ENCODE measurements at regions not wholly inside any gene's neighbourhood (a gene's known extent, or its start where the extent isn't known, plus 50 kb on each side); places are given as distances from the start of the nearest gene placed in this dataset.
A peak's percentile ranks its signal among the peaks of the same experiment; 100 is the strongest.
"Not testable (repeated sequence)": the region's sequence is repeated elsewhere in the genome, so short reads cannot be mapped to it uniquely, and the experiment has no call there.

DNA sequence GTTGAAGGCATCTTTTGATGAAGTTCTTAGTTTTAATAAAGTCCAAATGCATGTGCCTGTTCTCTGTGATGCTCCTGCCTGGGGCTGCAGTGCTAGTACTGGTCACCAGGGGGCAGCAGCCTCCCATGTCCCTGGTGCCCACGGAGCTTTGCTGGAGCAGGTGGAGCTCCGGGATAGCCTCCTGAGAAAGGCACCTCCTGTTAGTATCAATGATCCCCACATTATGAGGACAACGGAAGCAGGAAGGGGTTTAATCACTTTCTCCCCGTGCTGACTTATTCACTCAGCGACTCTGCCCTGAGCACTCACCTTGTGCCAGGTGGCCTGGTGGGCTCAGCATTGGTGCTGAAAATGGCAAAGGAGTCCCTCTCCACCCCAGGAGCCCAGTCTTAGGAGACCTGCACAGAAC lies 123.0 kb upstream of the PZP start:
- Histone ChIP-seq H3K27me3 (no peaks in the 10 kb centered on the region), H3K36me3 (no peaks in the 10 kb centered on the region), H3K27ac (no peak overlapping the region), H3K4me3 (no peak overlapping the region), H3K4me1 (ENCODE audit: low read depth) (no peaks in the 10 kb centered on the region), H3K9me3 (ENCODE audit: low read depth) (no peaks in the 10 kb centered on the region)
- peak; percentile 64 for DNase-seq (ENCODE audit: low read depth in 1 of 2, low spot score in 1 of 2)
- peak; percentile 99 for TF ChIP-seq CTCF (IDR thresholded peaks at IDR 0.05; ENCODE audit: low read depth, low read length)

- Histone ChIP-seq H3K9me3 (ENCODE audit: low read depth) (no peaks in the 10 kb centered on the region), H3K27me3 (no peaks in the 10 kb centered on the region), H3K4me3 (no peak overlapping the region), H3K36me3 (no peaks in the 10 kb centered on the region), H3K4me1 (ENCODE audit: low read depth) (no peaks in the 10 kb centered on the region), H3K27ac (no peak overlapping the region)
- DNase-seq (ENCODE audit: low read depth in 1 of 2, low spot score in 1 of 2) = no peak
- TF ChIP-seq CTCF (IDR thresholded peaks at IDR 0.05; ENCODE audit: low read depth, low read length) = no peak
Measured at GRCh38 chr12:9329019-9329418, 120.8 kb upstream of the PZP start.

DNA sequence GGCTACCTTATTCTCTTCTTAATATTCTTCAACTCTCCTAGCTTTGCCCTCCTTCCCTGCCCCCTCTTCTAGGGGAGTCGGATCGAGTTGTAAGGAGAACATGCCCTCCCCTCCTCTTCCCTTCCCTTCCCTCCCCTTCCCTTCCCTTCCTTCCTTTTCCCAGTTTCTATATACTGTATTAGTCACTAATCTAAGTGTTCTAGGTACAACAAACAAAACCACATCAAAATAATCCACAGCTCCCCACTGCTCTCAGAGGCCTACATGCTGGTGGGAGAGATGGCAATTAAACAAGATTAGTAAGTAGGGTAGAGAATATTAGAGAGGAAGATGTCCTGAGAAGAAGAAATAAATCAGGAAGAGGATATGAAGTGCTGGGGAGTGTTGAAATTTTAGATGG lies 119.9 kb upstream of the PZP start:
- no peak for TF ChIP-seq CTCF (IDR thresholded peaks at IDR 0.05; ENCODE audit: low read depth, low read length)

DNA sequence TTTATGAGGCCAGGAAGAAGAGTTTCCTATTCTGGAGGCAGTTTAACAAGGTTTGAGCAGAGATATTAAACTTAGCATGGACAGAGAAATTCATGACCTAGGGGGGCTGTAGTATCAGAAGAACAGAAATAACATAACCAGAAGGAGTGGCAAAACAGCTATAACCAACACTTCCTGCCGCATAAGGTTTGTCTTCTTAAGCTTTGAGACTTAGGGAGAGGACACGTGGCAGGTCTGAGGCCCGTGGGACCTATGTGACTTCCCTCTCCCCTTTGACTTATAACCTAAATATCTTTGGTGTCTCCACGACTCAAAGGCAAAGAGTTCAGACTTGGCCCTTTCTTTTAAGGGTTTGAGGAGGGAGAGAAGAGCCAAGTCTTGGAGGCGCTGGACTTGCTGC lies 119.1 kb upstream of the PZP start:
- no peaks in the 10 kb centered on the region for H3K27me3 ChIP-seq
- H3K27ac ChIP-seq = no peak overlapping the region
- no peak overlapping the region for H3K4me3 ChIP-seq
- no peaks in the 10 kb centered on the region for H3K9me3 ChIP-seq (ENCODE audit: low read depth)
- no peak for DNase-seq (ENCODE audit: low read depth in 1 of 2, low spot score in 1 of 2)
- no peak for TF ChIP-seq CTCF (IDR thresholded peaks at IDR 0.05; ENCODE audit: low read depth, low read length)
- no peaks in the 10 kb centered on the region for H3K36me3 ChIP-seq
- H3K4me1 ChIP-seq (ENCODE audit: low read depth) = no peaks in the 10 kb centered on the region

More for the DNA sequence above, 119.9 kb upstream of the PZP start:
- Histone ChIP-seq H3K27me3 (no peaks in the 10 kb centered on the region), H3K36me3 (no peaks in the 10 kb centered on the region), H3K9me3 (ENCODE audit: low read depth) (no peaks in the 10 kb centered on the region), H3K27ac (no peak overlapping the region), H3K4me1 (ENCODE audit: low read depth) (no peaks in the 10 kb centered on the region), H3K4me3 (no peak overlapping the region)
- no peak for DNase-seq (ENCODE audit: low read depth in 1 of 2, low spot score in 1 of 2)

GRCh38 chr12:9326849-9327248 lies 118.7 kb upstream of the PZP start:
- H3K36me3 ChIP-seq; DNase-seq (ENCODE audit: low read depth in 1 of 2, low spot score in 1 of 2): not testable (repeated sequence)

GRCh38 chr12:9326085-9326484 lies 117.9 kb upstream of the PZP start:
- no peaks in the 10 kb centered on the region for H3K9me3 ChIP-seq (ENCODE audit: low read depth)
- no peak for TF ChIP-seq CTCF (IDR thresholded peaks at IDR 0.05; ENCODE audit: low read depth, low read length)
- DNase-seq (ENCODE audit: low read depth in 1 of 2, low spot score in 1 of 2) = no peak
- H3K4me3 ChIP-seq = no peak overlapping the region
- H3K36me3 ChIP-seq = no peaks in the 10 kb centered on the region
- H3K27me3 ChIP-seq = no peaks in the 10 kb centered on the region
- H3K4me1 ChIP-seq (ENCODE audit: low read depth) = no peaks in the 10 kb centered on the region
- H3K27ac ChIP-seq = no peak overlapping the region

More at GRCh38 chr12:9326849-9327248, 118.7 kb upstream of the PZP start:
- not testable (repeated sequence) for H3K27ac ChIP-seq; H3K27me3 ChIP-seq; H3K9me3 ChIP-seq (ENCODE audit: low read depth); H3K4me3 ChIP-seq; H3K4me1 ChIP-seq (ENCODE audit: low read depth)

All from cardiac muscle cell (in vitro differentiated cells and primary cell).